GM19193 (cell line): ENCODE measurements at regions not wholly inside any gene's neighbourhood (a gene's known extent, or its start where the extent isn't known, plus 50 kb on each side); places are given as distances from the start of the nearest gene placed in this dataset.

Experiments used
- POLR2A ChIP-seq: IDR thresholded peaks from 4 replicates; pipeline ENCODE4 v1.6.1; 2011; ENCODE audit not compliant: insufficient read depth, insufficient read length; ENCODE audit errors: extremely low read depth

GRCh38 chr7:106606120-106606519 lies 54.8 kb downstream of the CCDC71L start:
- no peak for TF ChIP-seq POLR2A

GRCh38 chr7:106604971-106605370 lies 56.0 kb downstream of the CCDC71L start:
- TF ChIP-seq POLR2A, result no peak

GRCh38 chr7:106604303-106604924 lies 56.5 kb downstream of the CCDC71L start:
- no peak for TF ChIP-seq POLR2A

- TF ChIP-seq POLR2A, result no peak
Measured at GRCh38 chr7:106603346-106603745, 57.6 kb downstream of the CCDC71L start.

GRCh38 chr7:106602062-106602461 lies 58.9 kb downstream of the CCDC71L start:
- TF ChIP-seq POLR2A, result no peak

- TF ChIP-seq POLR2A, result no peak
Measured at GRCh38 chr7:106600569-106601373, 60.2 kb downstream of the CCDC71L start.

- TF ChIP-seq POLR2A, result no peak
Measured at GRCh38 chr7:106599343-106599698, 61.6 kb downstream of the CCDC71L start.

- TF ChIP-seq POLR2A, result no peak
Measured at GRCh38 chr7:106598663-106599342, 62.2 kb downstream of the CCDC71L start.

- no peak for TF ChIP-seq POLR2A
Measured at GRCh38 chr7:106597751-106598546, 63.0 kb downstream of the CCDC71L start.

- no peak for TF ChIP-seq POLR2A
Measured at GRCh38 chr7:106597014-106597413, 63.9 kb downstream of the CCDC71L start.

- no peak for TF ChIP-seq POLR2A
Measured at GRCh38 chr7:106595922-106596321, 65.0 kb downstream of the CCDC71L start.

GRCh38 chr7:106593028-106593417 lies 67.9 kb downstream of the CCDC71L start:
- no peak for TF ChIP-seq POLR2A

- no peak for TF ChIP-seq POLR2A
Measured at GRCh38 chr7:106592282-106593027, 68.5 kb downstream of the CCDC71L start.

GRCh38 chr7:106591146-106591545 lies 69.8 kb downstream of the CCDC71L start:
- TF ChIP-seq POLR2A, result no peak
